GM10248 (cell line): ENCODE measurements at regions not wholly inside any gene's neighbourhood (a gene's known extent, or its start where the extent isn't known, plus 50 kb on each side); places are given as distances from the start of the nearest gene placed in this dataset.

Source experiments
- CTCF ChIA-PET: fragments of 300-600 bp; sonication (Branson Sonifier 250); formaldehyde crosslinking; extraction: SDS; loops from one replicate; lab custom pipeline; 2021; ENCODE audit warnings: antibody characterized with exemption; lab: Yijun Ruan, JAX
- POLR2A ChIA-PET: fragments of 350-650 bp; sonication (Branson Sonifier 250); formaldehyde crosslinking; extraction: SDS; loops from one replicate; lab custom pipeline; 2020; ENCODE audit warnings: antibody characterized with exemption; lab: Yijun Ruan, JAX
- DNase-seq: peaks from one replicate; pipeline ENCODE4 v3.0.0; 2012; ENCODE audit errors: extremely low spot score
- CTCF ChIP-seq: IDR thresholded peaks from 2 replicates; pipeline ENCODE4 v1.5.1; 2012; ENCODE audit warnings: mild to moderate bottlenecking, low read depth; ENCODE audit errors: extremely low read depth, missing control alignments, control extremely low read depth

GRCh38 chr11:97361812-97362378 lies 972.1 kb downstream of the JRKL start:
- no peak for TF ChIP-seq CTCF
- POLR2A ChIA-PET = no interaction called here
- CTCF ChIA-PET = no interaction called here
- DNase-seq = no peak

GRCh38 chr11:97363331-97363730 lies 973.5 kb downstream of the JRKL start:
- DNase-seq = no peak
- CTCF ChIA-PET = no interaction called here
- POLR2A ChIA-PET = no interaction called here
- no peak for TF ChIP-seq CTCF

- ChIA-PET POLR2A (no interaction called here), CTCF (no interaction called here)
- DNase-seq = no peak
- TF ChIP-seq CTCF = no peak
Measured at GRCh38 chr11:97364047-97364446, 974.2 kb downstream of the JRKL start.

- ChIA-PET CTCF (no interaction called here), POLR2A (no interaction called here)
- TF ChIP-seq CTCF = no peak
- no peak for DNase-seq
Measured at GRCh38 chr11:97367406-97368083, 977.7 kb downstream of the JRKL start.

GRCh38 chr11:97389270-97389669 lies 999.5 kb downstream of the JRKL start:
- DNase-seq = no peak
- POLR2A ChIA-PET = no interaction called here
- TF ChIP-seq CTCF = no peak
- CTCF ChIA-PET = interaction anchor here (1.0 to 1.2 kb wide), 2 partner anchors 9 to 20 kb away, joined by 3 to 5 read pairs; no protein-coding TSS in a partner anchor

GRCh38 chr11:97398246-97398645 lies 1008.4 kb downstream of the JRKL start:
- DNase-seq = no peak
- TF ChIP-seq CTCF = no peak
- POLR2A ChIA-PET = no interaction called here
- CTCF ChIA-PET = interaction anchor here (1.2 kb wide), 1 partner anchor 10 kb away, joined by 5 read pairs; no protein-coding TSS in a partner anchor
